SK-N-SH (cell line): ENCODE measurements at regions not wholly inside any gene's neighbourhood (a gene's known extent, or its start where the extent isn't known, plus 50 kb on each side); places are given as distances from the start of the nearest gene placed in this dataset.

Source experiments
- CTCF ChIA-PET: fragments of 300-600, 350-600 bp; formaldehyde crosslinking; extraction: SDS; loops from one replicate; lab custom pipeline; 2021; lab: Yijun Ruan, JAX
- POLR2A ChIA-PET: fragments of 350-600 bp; sonication (Branson Sonifier 250); formaldehyde crosslinking; extraction: SDS; loops from one replicate; lab custom pipeline; 2020; ENCODE audit warnings: antibody characterized with exemption, inconsistent platforms; lab: Yijun Ruan, JAX
- DNase-seq: peaks from one replicate; pipeline ENCODE4 v3.0.0; 2012
- H2AFZ ChIP-seq: fragments of 200-600 bp; sonication (generic); 2 replicates; pipeline ENCODE4 v1.8.1; 2016; ENCODE audit warnings: antibody characterized with exemption, mild to moderate bottlenecking, low read depth
- H3F3A ChIP-seq: fragments of 200-600 bp; sonication (generic); replicated peaks from 2 replicates; pipeline ENCODE3; 2016; ENCODE audit warnings: antibody characterized with exemption, mild to moderate bottlenecking; ENCODE audit not compliant: insufficient read depth
- H3K27ac ChIP-seq, 2 experiments: fragments of 200-500 bp in 1 of 2; fragments of 200-600 bp in 1 of 2; sonication (Bioruptor generic) in 1 of 2; sonication (generic), shearing (Covaris generic) in 1 of 2; 2 replicates each; pipeline versions ENCODE4 v1.5.1 to v1.6.1; 2014 to 2016; ENCODE audit warnings: low read depth in 2 of 2, inconsistent platforms in 1 of 2, low read length in 1 of 2, mild to moderate bottlenecking in 1 of 2, mixed read lengths in 1 of 2
- H3K27me3 ChIP-seq: fragments of 200-600 bp; sonication (generic), shearing (Covaris generic); 2 replicates; pipeline ENCODE4 v1.6.1; 2016; ENCODE audit warnings: mixed run types; ENCODE audit not compliant: insufficient read depth
- H3K36me3 ChIP-seq, 2 experiments: fragments of 200-500 bp in 1 of 2; fragments of 200-600 bp in 1 of 2; sonication (Bioruptor generic) in 1 of 2; sonication (generic) in 1 of 2; replicated peaks in 1 of 2; 2 replicates each; pipeline versions ENCODE3 to v1.5.1; 2014 to 2016; ENCODE audit warnings: low read length in 1 of 2, mild to moderate bottlenecking in 1 of 2; ENCODE audit not compliant: insufficient read depth in 2 of 2, control insufficient read depth in 1 of 2
- H3K4me1 ChIP-seq, 2 experiments: fragments of 200-500 bp in 1 of 2; fragments of 200-600 bp in 1 of 2; sonication (Bioruptor generic) in 1 of 2; sonication (generic), shearing (Covaris generic) in 1 of 2; 2 replicates each; pipeline versions ENCODE4 v1.5.1 to v1.6.1; 2014 to 2016; ENCODE audit warnings: low read depth in 1 of 2, low read length in 1 of 2, mixed run types in 1 of 2; ENCODE audit not compliant: insufficient read depth in 2 of 2, control insufficient read depth in 1 of 2
- H3K4me2 ChIP-seq: fragments of 200-600 bp; sonication (generic), shearing (Covaris generic); 2 replicates; pipeline ENCODE4 v1.6.1; 2017; ENCODE audit warnings: mixed run types
- H3K4me3 ChIP-seq, 2 experiments: fragments of 200-500 bp in 1 of 2; fragments of 200-600 bp in 1 of 2; sonication (Bioruptor generic) in 1 of 2; sonication (generic), shearing (Covaris generic) in 1 of 2; 2 replicates each; pipeline versions ENCODE4 v1.5.1 to v1.8.1; 2014 to 2016; ENCODE audit warnings: low read depth in 2 of 2, inconsistent platforms in 1 of 2, low read length in 1 of 2, mild to moderate bottlenecking in 1 of 2, mixed read lengths in 1 of 2, moderate library complexity in 1 of 2
- H3K79me2 ChIP-seq: fragments of 200-600 bp; sonication (generic); 2 replicates; pipeline ENCODE4 v1.8.1; 2017; ENCODE audit warnings: mild to moderate bottlenecking; ENCODE audit not compliant: insufficient read depth
- H3K9ac ChIP-seq: fragments of 200-600 bp; sonication (generic); 2 replicates; pipeline ENCODE4 v1.6.1; 2017; ENCODE audit warnings: mixed run types
- H3K9me2 ChIP-seq: fragments of 200-600 bp; sonication (generic); 2 replicates; pipeline ENCODE4 v1.6.1; 2017; ENCODE audit warnings: mixed run types
- H3K9me3 ChIP-seq: fragments of 200-600 bp; sonication (generic); 2 replicates; pipeline ENCODE4 v1.6.1; 2017; ENCODE audit warnings: mixed run types, mild to moderate bottlenecking, moderate library complexity
- H4K20me1 ChIP-seq: fragments of 200-600 bp; sonication (generic); 2 replicates; pipeline ENCODE4 v1.6.1; 2017; ENCODE audit warnings: mild to moderate bottlenecking, mixed run types; ENCODE audit not compliant: insufficient read depth
- EP300 ChIP-seq, 2 experiments: IDR thresholded peaks; 2 replicates each; pipeline versions ENCODE4 v1.4.0 to v1.6.1; 2012; ENCODE audit warnings: borderline replicate concordance in 1 of 2, low read depth in 1 of 2, low read length in 1 of 2
- EZH2phosphoT487 ChIP-seq: fragments of 200-600 bp; sonication (generic); IDR thresholded peaks from 2 replicates; pipeline ENCODE4 v1.6.1; 2017; ENCODE audit warnings: low read depth, mixed run types, mild to moderate bottlenecking, antibody characterized with exemption, moderate library complexity, borderline replicate concordance
- FOSL2 ChIP-seq: IDR thresholded peaks from 2 replicates; pipeline ENCODE4 v1.4.0; 2012; ENCODE audit warnings: low read depth, mild to moderate bottlenecking, moderate library complexity, borderline replicate concordance
- JUND ChIP-seq: IDR thresholded peaks from 2 replicates; pipeline ENCODE4 v1.4.0; 2012
- NFIC ChIP-seq: IDR thresholded peaks from 2 replicates; pipeline ENCODE4 v1.4.0; 2012; ENCODE audit warnings: borderline replicate concordance
- NRF1 ChIP-seq: IDR thresholded peaks from 2 replicates; pipeline ENCODE4 v1.6.1; 2012; ENCODE audit warnings: low read depth, mild to moderate bottlenecking, low read length
- POLR2AphosphoS5 ChIP-seq: IDR thresholded peaks from 2 replicates; pipeline ENCODE4 v1.6.1; 2012; ENCODE audit warnings: low read depth, low read length
- RAD21 ChIP-seq: IDR thresholded peaks from 2 replicates; pipeline ENCODE4 v1.6.1; 2012; ENCODE audit warnings: mild to moderate bottlenecking, low read length
- RCOR1 ChIP-seq: fragments of 150-350 bp; IDR thresholded peaks from 2 replicates; pipeline ENCODE4 v1.6.1; 2017; ENCODE audit warnings: antibody characterized with exemption, low read length
- REST ChIP-seq: IDR thresholded peaks from 2 replicates; pipeline ENCODE4 v1.6.1; 2012; ENCODE audit warnings: mild to moderate bottlenecking, low read depth, low read length, moderate library complexity
- RXRA ChIP-seq: IDR thresholded peaks from 2 replicates; pipeline ENCODE4 v1.4.0; 2012; ENCODE audit warnings: low read depth, mild to moderate bottlenecking, borderline replicate concordance
- SIN3A ChIP-seq: IDR thresholded peaks from 2 replicates; pipeline ENCODE4 v1.6.1; 2012; ENCODE audit warnings: low read depth, mild to moderate bottlenecking, low read length, moderate library complexity, borderline replicate concordance
- TAF1 ChIP-seq: IDR thresholded peaks from 2 replicates; pipeline ENCODE4 v1.6.1; 2012; ENCODE audit warnings: low read depth, mild to moderate bottlenecking, low read length, moderate library complexity, borderline replicate concordance
- TCF12 ChIP-seq: IDR thresholded peaks from 2 replicates; pipeline ENCODE4 v1.4.0; 2012
- USF1 ChIP-seq: IDR thresholded peaks from 2 replicates; pipeline ENCODE4 v1.4.0; 2012; ENCODE audit warnings: low read depth, borderline replicate concordance
- USF2 ChIP-seq: fragments of 150-350 bp; IDR thresholded peaks from 2 replicates; pipeline ENCODE4 v1.6.1; 2017; ENCODE audit warnings: antibody characterized with exemption, low read length, low read depth, borderline replicate concordance
- YY1 ChIP-seq: IDR thresholded peaks from 2 replicates; pipeline ENCODE4 v1.4.0; 2012; ENCODE audit warnings: low read depth, mild to moderate bottlenecking
- WGBS: methylation state at CpG from one replicate; pipeline ENCODE4 v1.1.6; 2017; ENCODE audit warnings: low lambda C conversion rate; 5-methylcytosine and 5-hydroxymethylcytosine counted together
- TF ChIP-seq, protein P1 (sequence below): IDR thresholded peaks from 2 replicates; pipeline ENCODE4; 2012
- TF ChIP-seq, protein P2 (sequence below): IDR thresholded peaks from 2 replicates; pipeline ENCODE4 v1.4.0; 2012; ENCODE audit warnings: low read depth, borderline replicate concordance
- TF ChIP-seq, protein P3 (sequence below): fragments of 200-600 bp; sonication (generic); IDR thresholded peaks from 2 replicates; pipeline ENCODE4 v1.6.1; 2017; ENCODE audit warnings: antibody characterized with exemption, mild to moderate bottlenecking, moderate library complexity

- TF ChIP-seq YY1: no peak
- no peak for TF ChIP-seq REST
- TF ChIP-seq RCOR1: no peak
- no peak for TF ChIP-seq RAD21
These were observed 550.7 kb upstream of the ALCAM start (continued) for GRCh38 chr3:104816008-104816407.

DNA sequence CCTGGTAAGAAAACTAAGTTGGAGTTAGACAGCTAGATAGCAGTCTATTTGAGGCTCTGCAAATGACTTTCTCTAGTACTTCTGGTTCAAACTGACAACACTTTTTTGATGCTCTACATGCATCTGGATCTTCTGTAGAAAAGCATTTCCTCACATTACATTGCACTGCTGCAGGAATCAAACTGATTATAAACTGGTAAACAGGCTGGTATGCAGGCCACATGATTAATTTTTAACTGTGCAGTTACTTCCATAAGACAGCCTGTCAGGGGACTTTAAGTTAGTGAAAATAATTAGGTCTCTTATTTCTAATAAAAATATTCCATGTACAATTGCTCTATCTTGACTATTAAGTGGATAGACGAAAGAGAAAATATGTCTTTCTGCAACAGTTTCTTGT is 550.0 kb upstream of the ALCAM start:
- Histone ChIP-seq H3K27me3 (no peaks in the 10 kb centered on the region), H3F3A (no peaks in the 10 kb centered on the region), H3K79me2 (no peaks in the 10 kb centered on the region), H3K9me3 (peaks cover 9% of the 10 kb centered on the region; the same call in 1 of the 2 replicates), H3K9me2 (no peaks in the 10 kb centered on the region), H3K4me2 (no peak overlapping the region), H3K36me3 (no peaks in the 10 kb centered on the region), H3K9ac (no peak overlapping the region), H4K20me1 (no peaks in the 10 kb centered on the region), H3K4me1 (no peaks in the 10 kb centered on the region; a peak in 1 of 4 replicates), H3K27ac (no peak overlapping the region), H2AFZ (no peak overlapping the region; the same call in 1 of the 2 replicates), H3K4me3 (no peak overlapping the region)
- no peak for DNase-seq
- 78% methylated on average over 1 of the region's 1 CpG for WGBS
- CTCF ChIA-PET: no interaction called here
- TF ChIP-seq JUND: no peak
- TF ChIP-seq RCOR1: no peak
- TF ChIP-seq USF2: no peak
- no peak for TF ChIP-seq NRF1
- TF ChIP-seq, protein P1, sequence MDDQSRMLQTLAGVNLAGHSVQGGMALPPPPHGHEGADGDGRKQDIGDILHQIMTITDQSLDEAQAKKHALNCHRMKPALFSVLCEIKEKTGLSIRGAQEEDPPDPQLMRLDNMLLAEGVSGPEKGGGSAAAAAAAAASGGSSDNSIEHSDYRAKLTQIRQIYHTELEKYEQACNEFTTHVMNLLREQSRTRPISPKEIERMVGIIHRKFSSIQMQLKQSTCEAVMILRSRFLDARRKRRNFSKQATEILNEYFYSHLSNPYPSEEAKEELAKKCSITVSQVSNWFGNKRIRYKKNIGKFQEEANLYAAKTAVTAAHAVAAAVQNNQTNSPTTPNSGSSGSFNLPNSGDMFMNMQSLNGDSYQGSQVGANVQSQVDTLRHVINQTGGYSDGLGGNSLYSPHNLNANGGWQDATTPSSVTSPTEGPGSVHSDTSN: no peak
- no peak for TF ChIP-seq YY1
- TF ChIP-seq USF1: no peak
- TF ChIP-seq, protein P2, sequence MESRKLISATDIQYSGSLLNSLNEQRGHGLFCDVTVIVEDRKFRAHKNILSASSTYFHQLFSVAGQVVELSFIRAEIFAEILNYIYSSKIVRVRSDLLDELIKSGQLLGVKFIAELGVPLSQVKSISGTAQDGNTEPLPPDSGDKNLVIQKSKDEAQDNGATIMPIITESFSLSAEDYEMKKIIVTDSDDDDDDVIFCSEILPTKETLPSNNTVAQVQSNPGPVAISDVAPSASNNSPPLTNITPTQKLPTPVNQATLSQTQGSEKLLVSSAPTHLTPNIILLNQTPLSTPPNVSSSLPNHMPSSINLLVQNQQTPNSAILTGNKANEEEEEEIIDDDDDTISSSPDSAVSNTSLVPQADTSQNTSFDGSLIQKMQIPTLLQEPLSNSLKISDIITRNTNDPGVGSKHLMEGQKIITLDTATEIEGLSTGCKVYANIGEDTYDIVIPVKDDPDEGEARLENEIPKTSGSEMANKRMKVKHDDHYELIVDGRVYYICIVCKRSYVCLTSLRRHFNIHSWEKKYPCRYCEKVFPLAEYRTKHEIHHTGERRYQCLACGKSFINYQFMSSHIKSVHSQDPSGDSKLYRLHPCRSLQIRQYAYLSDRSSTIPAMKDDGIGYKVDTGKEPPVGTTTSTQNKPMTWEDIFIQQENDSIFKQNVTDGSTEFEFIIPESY: no peak
- TF ChIP-seq EP300 (IDR thresholded peaks at IDR 0.05; ENCODE audit: borderline replicate concordance in 1 of 2, low read depth in 1 of 2, low read length in 1 of 2): no peak
- TF ChIP-seq TCF12: no peak
- no peak for TF ChIP-seq FOSL2
- no peak for TF ChIP-seq RXRA
- TF ChIP-seq, protein P3, sequence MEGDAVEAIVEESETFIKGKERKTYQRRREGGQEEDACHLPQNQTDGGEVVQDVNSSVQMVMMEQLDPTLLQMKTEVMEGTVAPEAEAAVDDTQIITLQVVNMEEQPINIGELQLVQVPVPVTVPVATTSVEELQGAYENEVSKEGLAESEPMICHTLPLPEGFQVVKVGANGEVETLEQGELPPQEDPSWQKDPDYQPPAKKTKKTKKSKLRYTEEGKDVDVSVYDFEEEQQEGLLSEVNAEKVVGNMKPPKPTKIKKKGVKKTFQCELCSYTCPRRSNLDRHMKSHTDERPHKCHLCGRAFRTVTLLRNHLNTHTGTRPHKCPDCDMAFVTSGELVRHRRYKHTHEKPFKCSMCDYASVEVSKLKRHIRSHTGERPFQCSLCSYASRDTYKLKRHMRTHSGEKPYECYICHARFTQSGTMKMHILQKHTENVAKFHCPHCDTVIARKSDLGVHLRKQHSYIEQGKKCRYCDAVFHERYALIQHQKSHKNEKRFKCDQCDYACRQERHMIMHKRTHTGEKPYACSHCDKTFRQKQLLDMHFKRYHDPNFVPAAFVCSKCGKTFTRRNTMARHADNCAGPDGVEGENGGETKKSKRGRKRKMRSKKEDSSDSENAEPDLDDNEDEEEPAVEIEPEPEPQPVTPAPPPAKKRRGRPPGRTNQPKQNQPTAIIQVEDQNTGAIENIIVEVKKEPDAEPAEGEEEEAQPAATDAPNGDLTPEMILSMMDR: no peak
- no peak for TF ChIP-seq SIN3A
- no peak for TF ChIP-seq NFIC
- no peak for TF ChIP-seq TAF1
- TF ChIP-seq POLR2AphosphoS5: no peak
- TF ChIP-seq EZH2phosphoT487: no peak
- no peak for TF ChIP-seq RAD21
- POLR2A ChIA-PET: no interaction called here
